ENCODE measurements at regions not wholly inside any gene's neighbourhood (a gene's known extent, or its start where the extent isn't known, plus 50 kb on each side); places are given as distances from the start of the nearest gene placed in this dataset.

DNA sequence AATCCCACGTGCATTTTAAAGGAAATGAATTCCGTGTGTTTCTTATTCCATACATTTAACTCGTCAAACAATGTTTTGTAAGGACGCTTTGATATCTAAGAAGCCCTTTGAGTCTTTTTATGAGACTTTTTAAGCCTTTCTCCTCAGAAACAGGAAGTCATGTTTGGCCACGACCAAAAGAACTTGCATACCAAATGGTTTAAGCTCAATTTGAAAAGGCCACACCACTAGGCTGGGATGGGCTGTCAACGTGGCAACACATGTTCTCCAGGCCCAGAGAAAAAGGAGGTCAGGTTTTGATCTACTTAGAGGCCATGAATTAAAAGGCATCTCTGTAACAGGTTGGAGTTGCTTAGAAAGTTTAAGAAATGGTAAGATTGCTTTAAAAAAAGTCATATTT, 441.8 kb downstream of the CMPK2 start (continued):
- TF ChIP-seq, protein P1, sequence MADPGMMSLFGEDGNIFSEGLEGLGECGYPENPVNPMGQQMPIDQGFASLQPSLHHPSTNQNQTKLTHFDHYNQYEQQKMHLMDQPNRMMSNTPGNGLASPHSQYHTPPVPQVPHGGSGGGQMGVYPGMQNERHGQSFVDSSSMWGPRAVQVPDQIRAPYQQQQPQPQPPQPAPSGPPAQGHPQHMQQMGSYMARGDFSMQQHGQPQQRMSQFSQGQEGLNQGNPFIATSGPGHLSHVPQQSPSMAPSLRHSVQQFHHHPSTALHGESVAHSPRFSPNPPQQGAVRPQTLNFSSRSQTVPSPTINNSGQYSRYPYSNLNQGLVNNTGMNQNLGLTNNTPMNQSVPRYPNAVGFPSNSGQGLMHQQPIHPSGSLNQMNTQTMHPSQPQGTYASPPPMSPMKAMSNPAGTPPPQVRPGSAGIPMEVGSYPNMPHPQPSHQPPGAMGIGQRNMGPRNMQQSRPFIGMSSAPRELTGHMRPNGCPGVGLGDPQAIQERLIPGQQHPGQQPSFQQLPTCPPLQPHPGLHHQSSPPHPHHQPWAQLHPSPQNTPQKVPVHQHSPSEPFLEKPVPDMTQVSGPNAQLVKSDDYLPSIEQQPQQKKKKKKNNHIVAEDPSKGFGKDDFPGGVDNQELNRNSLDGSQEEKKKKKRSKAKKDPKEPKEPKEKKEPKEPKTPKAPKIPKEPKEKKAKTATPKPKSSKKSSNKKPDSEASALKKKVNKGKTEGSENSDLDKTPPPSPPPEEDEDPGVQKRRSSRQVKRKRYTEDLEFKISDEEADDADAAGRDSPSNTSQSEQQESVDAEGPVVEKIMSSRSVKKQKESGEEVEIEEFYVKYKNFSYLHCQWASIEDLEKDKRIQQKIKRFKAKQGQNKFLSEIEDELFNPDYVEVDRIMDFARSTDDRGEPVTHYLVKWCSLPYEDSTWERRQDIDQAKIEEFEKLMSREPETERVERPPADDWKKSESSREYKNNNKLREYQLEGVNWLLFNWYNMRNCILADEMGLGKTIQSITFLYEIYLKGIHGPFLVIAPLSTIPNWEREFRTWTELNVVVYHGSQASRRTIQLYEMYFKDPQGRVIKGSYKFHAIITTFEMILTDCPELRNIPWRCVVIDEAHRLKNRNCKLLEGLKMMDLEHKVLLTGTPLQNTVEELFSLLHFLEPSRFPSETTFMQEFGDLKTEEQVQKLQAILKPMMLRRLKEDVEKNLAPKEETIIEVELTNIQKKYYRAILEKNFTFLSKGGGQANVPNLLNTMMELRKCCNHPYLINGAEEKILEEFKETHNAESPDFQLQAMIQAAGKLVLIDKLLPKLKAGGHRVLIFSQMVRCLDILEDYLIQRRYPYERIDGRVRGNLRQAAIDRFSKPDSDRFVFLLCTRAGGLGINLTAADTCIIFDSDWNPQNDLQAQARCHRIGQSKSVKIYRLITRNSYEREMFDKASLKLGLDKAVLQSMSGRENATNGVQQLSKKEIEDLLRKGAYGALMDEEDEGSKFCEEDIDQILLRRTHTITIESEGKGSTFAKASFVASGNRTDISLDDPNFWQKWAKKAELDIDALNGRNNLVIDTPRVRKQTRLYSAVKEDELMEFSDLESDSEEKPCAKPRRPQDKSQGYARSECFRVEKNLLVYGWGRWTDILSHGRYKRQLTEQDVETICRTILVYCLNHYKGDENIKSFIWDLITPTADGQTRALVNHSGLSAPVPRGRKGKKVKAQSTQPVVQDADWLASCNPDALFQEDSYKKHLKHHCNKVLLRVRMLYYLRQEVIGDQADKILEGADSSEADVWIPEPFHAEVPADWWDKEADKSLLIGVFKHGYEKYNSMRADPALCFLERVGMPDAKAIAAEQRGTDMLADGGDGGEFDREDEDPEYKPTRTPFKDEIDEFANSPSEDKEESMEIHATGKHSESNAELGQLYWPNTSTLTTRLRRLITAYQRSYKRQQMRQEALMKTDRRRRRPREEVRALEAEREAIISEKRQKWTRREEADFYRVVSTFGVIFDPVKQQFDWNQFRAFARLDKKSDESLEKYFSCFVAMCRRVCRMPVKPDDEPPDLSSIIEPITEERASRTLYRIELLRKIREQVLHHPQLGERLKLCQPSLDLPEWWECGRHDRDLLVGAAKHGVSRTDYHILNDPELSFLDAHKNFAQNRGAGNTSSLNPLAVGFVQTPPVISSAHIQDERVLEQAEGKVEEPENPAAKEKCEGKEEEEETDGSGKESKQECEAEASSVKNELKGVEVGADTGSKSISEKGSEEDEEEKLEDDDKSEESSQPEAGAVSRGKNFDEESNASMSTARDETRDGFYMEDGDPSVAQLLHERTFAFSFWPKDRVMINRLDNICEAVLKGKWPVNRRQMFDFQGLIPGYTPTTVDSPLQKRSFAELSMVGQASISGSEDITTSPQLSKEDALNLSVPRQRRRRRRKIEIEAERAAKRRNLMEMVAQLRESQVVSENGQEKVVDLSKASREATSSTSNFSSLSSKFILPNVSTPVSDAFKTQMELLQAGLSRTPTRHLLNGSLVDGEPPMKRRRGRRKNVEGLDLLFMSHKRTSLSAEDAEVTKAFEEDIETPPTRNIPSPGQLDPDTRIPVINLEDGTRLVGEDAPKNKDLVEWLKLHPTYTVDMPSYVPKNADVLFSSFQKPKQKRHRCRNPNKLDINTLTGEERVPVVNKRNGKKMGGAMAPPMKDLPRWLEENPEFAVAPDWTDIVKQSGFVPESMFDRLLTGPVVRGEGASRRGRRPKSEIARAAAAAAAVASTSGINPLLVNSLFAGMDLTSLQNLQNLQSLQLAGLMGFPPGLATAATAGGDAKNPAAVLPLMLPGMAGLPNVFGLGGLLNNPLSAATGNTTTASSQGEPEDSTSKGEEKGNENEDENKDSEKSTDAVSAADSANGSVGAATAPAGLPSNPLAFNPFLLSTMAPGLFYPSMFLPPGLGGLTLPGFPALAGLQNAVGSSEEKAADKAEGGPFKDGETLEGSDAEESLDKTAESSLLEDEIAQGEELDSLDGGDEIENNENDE (IDR thresholded peaks at IDR 0.05; ENCODE audit: insufficient replicate concordance, low read length), result no peak
- no peak for TF ChIP-seq HDAC2 (IDR thresholded peaks at IDR 0.05; ENCODE audit: borderline replicate concordance in 1 of 2, low read depth in 2 of 2, low read length in 2 of 2)
- no peak for TF ChIP-seq SP1 (IDR thresholded peaks at IDR 0.05; ENCODE audit: low read depth, low read length)
- no peak for TF ChIP-seq ASH2L (IDR thresholded peaks at IDR 0.05; ENCODE audit: low read length)
- TF ChIP-seq JUND (IDR thresholded peaks at IDR 0.05; ENCODE audit: low read length), result no peak

Data from H1 (cell line).